ENCODE measurements at regions not wholly inside any gene's neighbourhood (a gene's known extent, or its start where the extent isn't known, plus 50 kb on each side); places are given as distances from the start of the nearest gene placed in this dataset.
"Not testable (repeated sequence)": the region's sequence is repeated elsewhere in the genome, so short reads cannot be mapped to it uniquely, and the experiment has no call there.

GRCh38 chr7:57740126-57740525, 290.1 kb downstream of the ZNF716 start:
- not testable (repeated sequence) for H3K9me3 ChIP-seq (ENCODE audit: control insufficient read depth in 2 of 2, insufficient read depth in 1 of 2, low read depth in 1 of 2, low read length in 1 of 2); H3K27me3 ChIP-seq (ENCODE audit: control insufficient read depth in 3 of 3, insufficient read depth in 3 of 3, low read length in 3 of 3); H3K4me3 ChIP-seq (ENCODE audit: low read depth in 1 of 3, low read length in 3 of 3); DNase-seq; H3K27ac ChIP-seq (ENCODE audit: low read depth in 1 of 3, low read length in 2 of 3); FAIRE-seq; H3K36me3 ChIP-seq (ENCODE audit: control insufficient read depth in 3 of 3, insufficient read depth in 2 of 3, low read depth in 1 of 3, low read length in 3 of 3); H3K4me1 ChIP-seq (ENCODE audit: control insufficient read depth in 3 of 3, insufficient read depth in 2 of 3, low read depth in 1 of 3, low read length in 2 of 3)
- 35 to 54% (median 42%) methylated on average over 3 of the region's 3 CpGs for WGBS, 3 donors

GRCh38 chr7:57769131-57769530, 319.2 kb downstream of the ZNF716 start:
- Histone ChIP-seq H3K36me3 (ENCODE audit: control insufficient read depth in 3 of 3, insufficient read depth in 2 of 3, low read depth in 1 of 3, low read length in 3 of 3) (no peaks in the 10 kb centered on the region), H3K27ac (ENCODE audit: low read depth in 1 of 3, low read length in 2 of 3) (no peak overlapping the region), H3K9me3 (ENCODE audit: control insufficient read depth in 2 of 2, insufficient read depth in 1 of 2, low read depth in 1 of 2, low read length in 1 of 2) (peaks cover 1 to 49% of the 10 kb centered on the region in 2 donors), H3K27me3 (ENCODE audit: control insufficient read depth in 3 of 3, insufficient read depth in 3 of 3, low read length in 3 of 3) (no peaks in the 10 kb centered on the region), H3K4me3 (ENCODE audit: low read depth in 1 of 3, low read length in 3 of 3) (no peak overlapping the region), H3K4me1 (ENCODE audit: control insufficient read depth in 3 of 3, insufficient read depth in 2 of 3, low read depth in 1 of 3, low read length in 2 of 3) (no peaks in the 10 kb centered on the region)
- DNase-seq = no peak
- no peak for FAIRE-seq
- WGBS, 3 donors = 80 to 81% (median 80%) methylated on average over 5 of the region's 5 CpGs

- no peak for FAIRE-seq
These were observed 320.0 kb downstream of the ZNF716 start for GRCh38 chr7:57769958-57770357.

GRCh38 chr7:57772126-57772924, 322.3 kb downstream of the ZNF716 start:
- no peaks in the 10 kb centered on the region for H3K4me1 ChIP-seq (ENCODE audit: control insufficient read depth in 3 of 3, insufficient read depth in 2 of 3, low read depth in 1 of 3, low read length in 2 of 3)
- no peak overlapping the region for H3K27ac ChIP-seq (ENCODE audit: low read depth in 1 of 3, low read length in 2 of 3)
- H3K4me3 ChIP-seq (ENCODE audit: low read depth in 1 of 3, low read length in 3 of 3) = no peak overlapping the region
- DNase-seq (no peak), FAIRE-seq (no peak)
- WGBS, 3 donors = 86 to 91% (median 89%) methylated on average over 40 to 42 of the region's 42 CpGs
- peaks cover 3 to 71% of the 10 kb centered on the region in 2 donors for H3K9me3 ChIP-seq (ENCODE audit: control insufficient read depth in 2 of 2, insufficient read depth in 1 of 2, low read depth in 1 of 2, low read length in 1 of 2)
- no peaks in the 10 kb centered on the region for H3K36me3 ChIP-seq (ENCODE audit: control insufficient read depth in 3 of 3, insufficient read depth in 2 of 3, low read depth in 1 of 3, low read length in 3 of 3)
- no peaks in the 10 kb centered on the region for H3K27me3 ChIP-seq (ENCODE audit: control insufficient read depth in 3 of 3, insufficient read depth in 3 of 3, low read length in 3 of 3)

More at GRCh38 chr7:57769958-57770357, 320.0 kb downstream of the ZNF716 start:
- H3K36me3 ChIP-seq (ENCODE audit: control insufficient read depth in 3 of 3, insufficient read depth in 2 of 3, low read depth in 1 of 3, low read length in 3 of 3) = no peaks in the 10 kb centered on the region
- no peaks in the 10 kb centered on the region for H3K4me1 ChIP-seq (ENCODE audit: control insufficient read depth in 3 of 3, insufficient read depth in 2 of 3, low read depth in 1 of 3, low read length in 2 of 3)
- 68 to 81% (median 77%) methylated on average over 24 of the region's 24 CpGs for WGBS, 3 donors
- no peak overlapping the region for H3K27ac ChIP-seq (ENCODE audit: low read depth in 1 of 3, low read length in 2 of 3)
- H3K4me3 ChIP-seq (ENCODE audit: low read depth in 1 of 3, low read length in 3 of 3) = no peak overlapping the region
- H3K9me3 ChIP-seq (ENCODE audit: control insufficient read depth in 2 of 2, insufficient read depth in 1 of 2, low read depth in 1 of 2, low read length in 1 of 2) = peaks cover 3 to 53% of the 10 kb centered on the region in 2 donors
- no peak for DNase-seq
- no peaks in the 10 kb centered on the region for H3K27me3 ChIP-seq (ENCODE audit: control insufficient read depth in 3 of 3, insufficient read depth in 3 of 3, low read length in 3 of 3)

- H3K9me3 ChIP-seq (ENCODE audit: control insufficient read depth in 2 of 2, insufficient read depth in 1 of 2, low read depth in 1 of 2, low read length in 1 of 2) = peaks cover 3 to 67% of the 10 kb centered on the region in 2 donors
- no peaks in the 10 kb centered on the region for H3K27me3 ChIP-seq (ENCODE audit: control insufficient read depth in 3 of 3, insufficient read depth in 3 of 3, low read length in 3 of 3)
- H3K36me3 ChIP-seq (ENCODE audit: control insufficient read depth in 3 of 3, insufficient read depth in 2 of 3, low read depth in 1 of 3, low read length in 3 of 3) = no peaks in the 10 kb centered on the region
- WGBS, 3 donors = 89 to 94% (median 91%) methylated on average over 12 to 13 of the region's 13 CpGs
- FAIRE-seq (no peak), DNase-seq (no peak)
- H3K4me1 ChIP-seq (ENCODE audit: control insufficient read depth in 3 of 3, insufficient read depth in 2 of 3, low read depth in 1 of 3, low read length in 2 of 3) = no peaks in the 10 kb centered on the region
- no peak overlapping the region for H3K4me3 ChIP-seq (ENCODE audit: low read depth in 1 of 3, low read length in 3 of 3)
- no peak overlapping the region for H3K27ac ChIP-seq (ENCODE audit: low read depth in 1 of 3, low read length in 2 of 3)
These were observed 324.3 kb downstream of the ZNF716 start for GRCh38 chr7:57774300-57774699.

- Histone ChIP-seq H3K27me3 (ENCODE audit: control insufficient read depth in 3 of 3, insufficient read depth in 3 of 3, low read length in 3 of 3) (no peaks in the 10 kb centered on the region), H3K9me3 (ENCODE audit: control insufficient read depth in 2 of 2, insufficient read depth in 1 of 2, low read depth in 1 of 2, low read length in 1 of 2) (peaks cover 1 to 58% of the 10 kb centered on the region in 2 donors), H3K27ac (ENCODE audit: low read depth in 1 of 3, low read length in 2 of 3) (no peak overlapping the region), H3K4me3 (ENCODE audit: low read depth in 1 of 3, low read length in 3 of 3) (no peak overlapping the region), H3K4me1 (ENCODE audit: control insufficient read depth in 3 of 3, insufficient read depth in 2 of 3, low read depth in 1 of 3, low read length in 2 of 3) (no peaks in the 10 kb centered on the region), H3K36me3 (ENCODE audit: control insufficient read depth in 3 of 3, insufficient read depth in 2 of 3, low read depth in 1 of 3, low read length in 3 of 3) (no peaks in the 10 kb centered on the region)
- no peak for FAIRE-seq
- no peak for DNase-seq
- WGBS, 3 donors = 81 to 84% (median 83%) methylated on average over 17 of the region's 17 CpGs
These were observed 325.6 kb downstream of the ZNF716 start for GRCh38 chr7:57775396-57776088.

- not testable (repeated sequence) for H3K27me3 ChIP-seq (ENCODE audit: control insufficient read depth in 3 of 3, insufficient read depth in 3 of 3, low read length in 3 of 3); H3K4me1 ChIP-seq (ENCODE audit: control insufficient read depth in 3 of 3, insufficient read depth in 2 of 3, low read depth in 1 of 3, low read length in 2 of 3); H3K36me3 ChIP-seq (ENCODE audit: control insufficient read depth in 3 of 3, insufficient read depth in 2 of 3, low read depth in 1 of 3, low read length in 3 of 3); H3K4me3 ChIP-seq (ENCODE audit: low read depth in 1 of 3, low read length in 3 of 3); FAIRE-seq; H3K27ac ChIP-seq (ENCODE audit: low read depth in 1 of 3, low read length in 2 of 3); DNase-seq
- WGBS, 3 donors = 90 to 95% (median 93%) methylated on average over 35 to 36 of the region's 36 CpGs
- peaks cover 1 to 54% of the 10 kb centered on the region in 2 donors for H3K9me3 ChIP-seq (ENCODE audit: control insufficient read depth in 2 of 2, insufficient read depth in 1 of 2, low read depth in 1 of 2, low read length in 1 of 2)
These were observed 326.3 kb downstream of the ZNF716 start for GRCh38 chr7:57776136-57776856.

- peaks cover 0 to 4% of the 10 kb centered on the region in 2 donors for H3K9me3 ChIP-seq (ENCODE audit: control insufficient read depth in 2 of 2, insufficient read depth in 1 of 2, low read depth in 1 of 2, low read length in 1 of 2)
- no peaks in the 10 kb centered on the region for H3K27me3 ChIP-seq (ENCODE audit: control insufficient read depth in 3 of 3, insufficient read depth in 3 of 3, low read length in 3 of 3)
- H3K4me3 ChIP-seq (ENCODE audit: low read depth in 1 of 3, low read length in 3 of 3) = no peak overlapping the region
- no peak for FAIRE-seq
- no peak for DNase-seq
- H3K27ac ChIP-seq (ENCODE audit: low read depth in 1 of 3, low read length in 2 of 3) = no peak overlapping the region
- WGBS, 3 donors = 85 to 87% (median 86%) methylated on average over 10 of the region's 10 CpGs
- H3K4me1 ChIP-seq (ENCODE audit: control insufficient read depth in 3 of 3, insufficient read depth in 2 of 3, low read depth in 1 of 3, low read length in 2 of 3) = no peaks in the 10 kb centered on the region
- H3K36me3 ChIP-seq (ENCODE audit: control insufficient read depth in 3 of 3, insufficient read depth in 2 of 3, low read depth in 1 of 3, low read length in 3 of 3) = no peaks in the 10 kb centered on the region
These were observed 339.2 kb downstream of the ZNF716 start for GRCh38 chr7:57789130-57789529.

Measured in small intestine (tissue), 7 donors.